ENCODE measurements at regions not wholly inside any gene's neighbourhood (a gene's known extent, or its start where the extent isn't known, plus 50 kb on each side); places are given as distances from the start of the nearest gene placed in this dataset.

- TF ChIP-seq CTCF (IDR thresholded peaks at IDR 0.05 in 2 of 3, conservative IDR thresholded peaks at IDR 0.05 in 1 of 3; ENCODE audit: borderline replicate concordance in 1 of 3, insufficient read depth in 1 of 3, low read depth in 2 of 3, low read length in 2 of 3): no peak
- TF ChIP-seq TCF7L2 (IDR thresholded peaks at IDR 0.05; ENCODE audit: borderline replicate concordance, extremely low read depth, insufficient read depth, insufficient read length): no peak
- no peak for TF ChIP-seq POLR2AphosphoS5 (IDR thresholded peaks at IDR 0.05; ENCODE audit: low read depth, low read length)
- no peak for TF ChIP-seq EGR1 (IDR thresholded peaks at IDR 0.05; ENCODE audit: low read depth)
- no peak for TF ChIP-seq ELF1 (IDR thresholded peaks at IDR 0.05; ENCODE audit: borderline replicate concordance, low read depth)
- TF ChIP-seq MAX (IDR thresholded peaks at IDR 0.05): no peak
- no peak for TF ChIP-seq ZNF274 (IDR thresholded peaks at IDR 0.05; ENCODE audit: low read depth, low read length)
- no peak for TF ChIP-seq JUND (IDR thresholded peaks at IDR 0.05)
- TF ChIP-seq EZH2 (IDR thresholded peaks at IDR 0.05): no peak
- no peak for TF ChIP-seq SRF (IDR thresholded peaks at IDR 0.05; ENCODE audit: low read depth)
- TF ChIP-seq FOSL1 (IDR thresholded peaks at IDR 0.05; ENCODE audit: low read depth): no peak
- TF ChIP-seq POLR2A (IDR thresholded peaks at IDR 0.05; ENCODE audit: borderline replicate concordance, extremely low read depth, insufficient read depth, insufficient read length): no peak
- TF ChIP-seq REST (IDR thresholded peaks at IDR 0.05; ENCODE audit: low read depth): no peak
Observed at GRCh38 chr5:122237906-122238305, 74.1 kb upstream of the SNCAIP start.

Measured in HCT116 (cell line).